AML-193 (cell line): ENCODE measurements at regions not wholly inside any gene's neighbourhood (a gene's known extent, or its start where the extent isn't known, plus 50 kb on each side); places are given as distances from the start of the nearest gene placed in this dataset.

Experiments used
- DNase-seq, 2 experiments: peaks; one replicate each; lab custom pipeline; 2025; lab: John Stamatoyannopoulos, UW

- no peak for DNase-seq
These were observed 184.7 kb upstream of the DLGAP1 start for GRCh38 chr18:4639628-4640310.

- DNase-seq = no peak
These were observed 183.6 kb upstream of the DLGAP1 start for GRCh38 chr18:4638680-4639079.

- DNase-seq = no peak
These were observed 182.8 kb upstream of the DLGAP1 start for GRCh38 chr18:4637876-4638275.

GRCh38 chr18:4636967-4637366 lies 181.9 kb upstream of the DLGAP1 start:
- DNase-seq = no peak

- DNase-seq = no peak
These were observed 176.1 kb upstream of the DLGAP1 start for GRCh38 chr18:4631239-4631638.

GRCh38 chr18:4605212-4605611 lies 150.1 kb upstream of the DLGAP1 start:
- DNase-seq = no peak

GRCh38 chr18:4603955-4604354 lies 148.8 kb upstream of the DLGAP1 start:
- DNase-seq = no peak

GRCh38 chr18:4599312-4599711 lies 144.2 kb upstream of the DLGAP1 start:
- no peak for DNase-seq

GRCh38 chr18:4597301-4597700 lies 142.2 kb upstream of the DLGAP1 start:
- no peak for DNase-seq

GRCh38 chr18:4593895-4594294 lies 138.8 kb upstream of the DLGAP1 start:
- no peak for DNase-seq

GRCh38 chr18:4593459-4593858 lies 138.4 kb upstream of the DLGAP1 start:
- DNase-seq = no peak

GRCh38 chr18:4589056-4589800 lies 134.1 kb upstream of the DLGAP1 start:
- no peak for DNase-seq

GRCh38 chr18:4587204-4587603 lies 132.1 kb upstream of the DLGAP1 start:
- no peak for DNase-seq

GRCh38 chr18:4586731-4587130 lies 131.6 kb upstream of the DLGAP1 start:
- no peak for DNase-seq

- no peak for DNase-seq
These were observed 127.6 kb upstream of the DLGAP1 start for GRCh38 chr18:4582431-4583335.

GRCh38 chr18:4581966-4582365 lies 126.9 kb upstream of the DLGAP1 start:
- DNase-seq = no peak

GRCh38 chr18:4578449-4578848 lies 123.3 kb upstream of the DLGAP1 start:
- no peak for DNase-seq

- no peak for DNase-seq
These were observed 118.6 kb upstream of the DLGAP1 start for GRCh38 chr18:4573735-4574134.

GRCh38 chr18:4557502-4557901 lies 102.4 kb upstream of the DLGAP1 start:
- no peak for DNase-seq

- DNase-seq = no peak
These were observed 95.9 kb upstream of the DLGAP1 start for GRCh38 chr18:4551001-4551360.

GRCh38 chr18:4549164-4549872 lies 94.2 kb upstream of the DLGAP1 start:
- no peak for DNase-seq

GRCh38 chr18:4547126-4547525 lies 92.0 kb upstream of the DLGAP1 start:
- no peak for DNase-seq
